ENCODE measurements at regions not wholly inside any gene's neighbourhood (a gene's known extent, or its start where the extent isn't known, plus 50 kb on each side); places are given as distances from the start of the nearest gene placed in this dataset.

DNA sequence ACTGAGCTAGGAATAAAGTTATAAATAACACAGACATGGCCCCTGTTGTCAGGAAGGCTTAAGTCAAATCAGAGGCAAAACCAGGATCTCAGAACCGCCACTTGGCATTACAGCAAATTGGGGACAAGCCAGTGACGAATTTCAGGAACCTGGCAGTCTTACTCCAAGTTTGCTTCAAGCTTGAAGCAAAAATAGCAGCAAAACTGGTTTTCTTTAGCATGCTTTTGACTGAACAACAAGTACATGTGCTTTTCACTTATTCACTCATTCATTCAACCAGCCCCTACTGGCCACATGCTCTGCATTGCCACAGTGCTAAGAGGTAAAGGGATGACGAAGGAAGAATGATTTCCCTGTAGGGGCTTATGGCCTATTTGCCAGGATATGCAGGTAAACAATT, 253.9 kb upstream of the PPARGC1A start:
- TF ChIP-seq POLR2A (IDR thresholded peaks at IDR 0.05; ENCODE audit: low read depth, low read length): no peak
- TF ChIP-seq POLR2AphosphoS5 (IDR thresholded peaks at IDR 0.05; ENCODE audit: low read depth, low read length): no peak

All from GM12892 (cell line).